RPMI8226 (cell line): ENCODE measurements at regions not wholly inside any gene's neighbourhood (a gene's known extent, or its start where the extent isn't known, plus 50 kb on each side); places are given as distances from the start of the nearest gene placed in this dataset.
"Not testable (repeated sequence)": the region's sequence is repeated elsewhere in the genome, so short reads cannot be mapped to it uniquely, and the experiment has no call there.

Source experiments
- DNase-seq: peaks from one replicate; pipeline ENCODE4 v3.0.0-alpha.2; 2015

- no peak for DNase-seq
Measured at GRCh38 chr1:90864681-90865080, 147.6 kb upstream of the BARHL2 start.

GRCh38 chr1:90862782-90863181, 145.7 kb upstream of the BARHL2 start:
- no peak for DNase-seq

DNA sequence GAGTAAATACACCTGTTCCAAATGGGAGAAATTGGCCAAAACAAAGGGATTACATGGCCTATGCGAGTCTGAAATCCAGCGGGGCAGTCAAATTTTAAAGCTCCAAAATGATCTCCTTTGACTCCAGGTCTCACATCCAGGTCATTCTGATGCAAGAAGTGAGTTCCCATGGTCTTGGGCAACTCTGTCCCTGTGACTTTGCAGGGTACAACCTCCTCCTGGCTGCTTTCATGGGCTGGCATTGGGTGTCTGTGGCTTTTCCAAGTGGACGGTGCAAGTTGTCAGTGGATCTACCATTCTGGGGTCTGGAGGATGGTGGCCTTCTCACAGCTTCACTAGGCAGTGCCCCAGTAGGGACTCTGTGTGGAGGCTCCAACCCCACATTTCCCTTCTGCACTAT, 144.3 kb upstream of the BARHL2 start:
- DNase-seq: not testable (repeated sequence)

GRCh38 chr1:90856463-90857007, 139.4 kb upstream of the BARHL2 start:
- no peak for DNase-seq

GRCh38 chr1:90854397-90854924, 137.4 kb upstream of the BARHL2 start:
- no peak for DNase-seq

- DNase-seq: no peak
Measured at GRCh38 chr1:90851711-90852050, 134.6 kb upstream of the BARHL2 start.

DNA sequence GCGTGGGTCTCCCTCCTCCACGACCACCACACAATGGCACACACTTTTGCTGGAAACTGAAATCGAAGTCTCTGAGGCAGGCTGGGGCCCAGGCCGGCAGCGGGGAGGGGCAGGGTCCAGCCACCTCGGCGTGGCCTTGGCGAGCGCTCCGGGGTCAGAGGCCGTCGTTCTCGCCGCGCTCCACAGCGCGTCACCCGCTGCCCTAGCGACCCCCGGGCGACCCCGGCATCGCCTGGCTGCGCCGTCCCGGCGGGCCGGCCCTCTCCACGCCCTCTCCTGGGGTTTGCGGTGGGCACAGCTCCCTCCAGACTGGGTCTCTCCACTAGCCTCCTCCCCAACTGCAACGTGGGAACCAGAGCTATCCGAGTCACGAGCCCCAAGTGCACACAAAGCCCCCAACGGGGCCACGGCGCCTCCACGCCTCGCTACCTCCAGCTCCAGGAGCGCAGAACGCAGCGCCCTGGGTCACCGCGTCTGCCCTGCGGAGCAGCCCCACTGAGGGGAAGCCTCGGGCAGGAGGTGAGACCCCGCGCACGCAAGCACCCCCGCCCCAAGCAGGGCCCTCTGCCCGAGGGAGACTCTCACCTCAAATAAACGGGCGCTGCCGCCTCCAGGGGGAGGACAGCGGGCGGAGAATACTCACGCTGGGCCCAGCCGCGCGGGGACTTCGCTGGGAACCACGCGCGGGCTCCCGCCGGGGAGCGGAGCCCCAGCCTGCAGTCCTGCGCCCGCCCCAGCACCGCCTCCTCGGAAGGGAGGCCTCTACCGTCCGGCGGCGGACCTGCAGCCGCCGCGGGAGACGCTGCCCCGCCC, 134.0 kb upstream of the BARHL2 start:
- peak; percentile 82 for DNase-seq

- DNase-seq: no peak
Measured at GRCh38 chr1:90850181-90850897, 133.2 kb upstream of the BARHL2 start.

GRCh38 chr1:90841473-90841872, 124.4 kb upstream of the BARHL2 start:
- no peak for DNase-seq

DNA sequence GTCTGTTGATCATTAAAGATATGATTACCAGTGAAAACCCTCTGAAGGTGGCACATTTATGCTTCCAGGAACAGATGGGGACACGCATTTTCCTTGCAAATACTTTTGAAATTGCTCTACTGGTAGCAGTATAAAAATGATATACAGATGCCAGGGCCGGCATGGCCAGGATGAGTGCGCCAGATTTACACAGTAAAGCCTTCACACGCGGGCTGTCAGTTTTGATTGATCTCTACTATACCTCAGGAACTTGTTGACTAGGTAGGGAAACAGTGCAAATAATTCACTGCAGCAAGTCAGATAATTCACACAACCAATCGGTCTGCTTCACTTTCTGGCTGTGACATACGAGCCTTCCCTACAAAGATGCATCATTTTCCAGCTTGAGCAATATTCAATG, 123.2 kb upstream of the BARHL2 start:
- DNase-seq: no peak

DNA sequence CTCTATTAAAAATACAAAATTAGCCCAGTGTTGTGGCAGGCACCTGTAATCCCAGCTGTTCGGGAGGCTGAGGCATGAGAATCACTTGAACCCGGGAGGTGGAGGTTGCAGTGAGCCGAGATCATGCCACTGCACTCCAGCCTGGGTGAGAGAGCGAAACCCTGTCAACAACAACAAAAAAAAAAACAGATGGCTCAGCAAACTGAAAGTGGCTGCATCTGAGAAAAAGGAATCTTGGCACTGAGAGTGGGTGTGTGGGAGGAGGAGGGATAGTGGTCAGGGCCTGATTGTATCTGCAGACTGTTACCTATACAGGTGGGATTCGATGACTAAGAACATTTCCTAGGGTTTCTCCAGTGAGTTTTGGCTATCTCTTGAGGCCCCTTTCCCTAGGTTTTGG, 122.2 kb upstream of the BARHL2 start:
- DNase-seq: peak; percentile 47

- DNase-seq: no peak
Measured at GRCh38 chr1:90838720-90839119, 121.6 kb upstream of the BARHL2 start.

- no peak for DNase-seq
Measured at GRCh38 chr1:90837420-90837819, 120.3 kb upstream of the BARHL2 start.

- no peak for DNase-seq
Measured at GRCh38 chr1:90836345-90836679, 119.2 kb upstream of the BARHL2 start.

- no peak for DNase-seq
Measured at GRCh38 chr1:90835661-90836344, 118.7 kb upstream of the BARHL2 start.

DNA sequence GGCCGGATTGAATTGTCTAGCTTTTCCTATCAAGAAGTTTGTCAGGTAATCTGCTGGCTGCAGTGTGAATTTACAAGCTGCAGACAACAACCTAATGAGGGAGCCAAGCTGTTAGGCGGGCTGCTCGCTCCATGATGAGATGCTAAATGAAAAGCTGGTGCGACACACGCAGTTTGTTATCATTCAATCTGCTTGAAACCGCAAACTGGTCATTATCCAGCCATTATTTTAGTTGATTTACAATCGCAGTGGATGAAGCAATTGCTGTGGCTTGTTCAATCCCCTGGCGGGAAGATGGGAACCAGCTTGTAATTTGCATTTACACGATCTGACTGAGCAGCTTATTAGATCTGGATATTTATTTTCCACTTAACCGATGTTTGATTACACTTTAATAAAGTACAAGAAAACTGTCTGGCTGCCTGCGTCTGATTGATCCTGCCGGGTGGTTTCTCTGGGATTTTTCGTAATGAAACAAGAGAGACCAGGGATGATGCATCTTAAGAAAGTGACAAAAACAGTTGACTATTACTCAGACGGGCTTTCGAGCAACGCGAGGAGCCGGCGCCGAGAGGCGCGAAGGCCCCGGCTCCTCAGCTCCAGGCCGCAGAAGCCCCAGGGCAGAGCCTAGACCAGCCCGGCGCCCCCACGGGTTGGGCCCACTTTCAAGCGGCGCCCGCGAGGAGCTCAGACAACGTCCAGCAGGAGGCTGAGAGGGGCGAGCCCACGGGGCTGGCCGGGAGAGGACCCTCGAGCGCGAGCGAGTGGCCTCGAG, 118.0 kb upstream of the BARHL2 start:
- no peak for DNase-seq

DNA sequence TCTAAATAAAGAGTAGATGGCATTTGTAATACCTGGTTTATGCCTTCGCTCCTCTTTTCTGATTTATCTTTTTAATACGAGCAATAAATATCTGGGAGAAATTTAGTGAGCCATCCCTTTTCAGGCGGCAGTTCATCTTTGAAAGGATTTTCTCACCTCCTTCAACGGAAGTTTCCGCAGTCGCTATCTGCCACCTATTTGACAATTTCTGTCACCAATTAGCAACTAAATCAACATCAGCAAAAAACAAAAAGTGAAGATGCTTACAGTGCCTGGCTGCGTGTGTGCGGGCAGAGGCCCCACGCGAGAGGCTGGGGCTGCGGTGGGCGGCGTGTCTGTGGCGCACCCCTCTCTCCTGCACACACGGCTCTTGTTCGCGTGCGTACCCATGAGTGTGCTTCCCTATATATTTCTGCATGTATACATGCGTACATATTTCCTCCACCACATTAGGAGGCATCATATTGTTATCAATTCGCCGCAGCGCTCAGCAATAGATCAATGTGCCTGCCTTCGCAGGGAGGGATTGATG, 117.3 kb upstream of the BARHL2 start:
- DNase-seq: no peak

- DNase-seq: no peak
Measured at GRCh38 chr1:90833466-90834110, 116.5 kb upstream of the BARHL2 start.

DNA sequence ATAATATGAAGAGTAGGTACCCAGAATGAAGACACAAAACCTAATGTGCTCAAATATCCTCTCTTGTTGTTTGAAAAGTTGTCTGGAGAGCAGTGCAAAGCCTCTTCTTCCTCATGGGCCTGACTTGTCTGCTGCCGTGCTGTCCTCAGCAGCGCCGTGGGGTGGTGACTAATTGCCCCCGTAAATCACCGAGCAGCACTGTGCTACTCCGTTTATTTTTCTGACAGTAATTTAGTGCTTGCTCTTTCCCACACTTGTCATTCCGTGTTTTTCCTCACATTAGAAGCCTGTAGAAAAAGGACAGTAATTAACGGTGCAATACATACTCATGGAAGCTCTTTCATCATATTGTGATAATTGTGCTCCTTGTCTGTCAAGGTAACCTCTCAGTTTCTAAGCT, 114.8 kb upstream of the BARHL2 start:
- DNase-seq: no peak

- DNase-seq: no peak
Measured at GRCh38 chr1:90826834-90827233, 109.7 kb upstream of the BARHL2 start.

DNA sequence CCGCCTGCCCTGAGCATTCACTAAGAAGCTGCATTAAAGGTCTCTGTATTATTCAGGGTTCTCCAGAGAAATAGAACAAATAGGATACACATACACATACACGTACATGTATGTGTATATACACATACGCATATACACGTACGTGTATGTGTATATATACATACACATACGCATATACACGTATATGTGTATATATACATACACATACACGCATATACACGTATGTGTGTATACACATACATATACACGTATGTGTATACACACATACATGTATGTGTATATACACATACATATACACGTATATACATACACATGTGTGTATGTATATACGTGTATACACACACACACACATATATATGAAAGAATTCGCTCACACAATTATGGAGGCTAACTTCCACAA, 108.9 kb upstream of the BARHL2 start:
- no peak for DNase-seq

DNA sequence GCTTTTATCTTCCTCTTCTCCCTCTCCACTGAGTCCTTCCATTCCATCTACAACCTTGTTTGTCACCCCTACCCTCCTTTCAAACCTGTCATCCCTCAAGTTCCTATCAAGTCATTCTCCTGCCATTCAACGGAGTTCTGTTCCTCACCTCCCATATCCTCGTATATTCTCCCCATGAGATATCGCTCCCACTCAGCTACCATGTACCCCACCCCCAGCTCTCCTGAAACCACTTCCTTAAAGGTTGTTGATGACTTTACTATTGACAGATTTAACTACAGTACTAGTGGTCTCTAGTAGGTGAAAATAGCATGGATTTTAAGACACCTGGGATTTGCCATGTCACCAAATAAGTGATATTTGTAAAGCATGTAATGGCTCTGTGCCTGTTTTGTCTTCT, 107.4 kb upstream of the BARHL2 start:
- no peak for DNase-seq
